ENCODE measurements at regions not wholly inside any gene's neighbourhood (a gene's known extent, or its start where the extent isn't known, plus 50 kb on each side); places are given as distances from the start of the nearest gene placed in this dataset.

DNA sequence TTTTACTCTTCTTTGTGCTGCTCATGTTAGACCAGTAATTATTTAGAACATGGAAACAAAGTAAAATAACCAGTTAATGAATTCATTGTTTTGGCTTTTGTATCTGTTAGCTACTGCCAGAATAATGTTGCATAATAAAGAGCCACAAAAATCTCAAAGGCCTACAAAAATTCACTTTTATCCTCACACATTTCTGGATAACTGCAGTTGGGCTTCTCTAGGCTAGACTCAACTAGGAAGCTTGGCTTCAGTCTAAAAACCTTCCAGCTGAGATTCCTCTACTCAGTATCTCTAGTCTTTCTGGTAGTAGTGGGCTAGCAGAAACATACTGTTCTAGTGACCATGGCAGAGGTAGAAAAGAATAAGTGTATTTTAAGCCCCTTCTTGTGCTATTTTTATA is 73.0 kb downstream of the FAT4 start:
- H3K4me1 ChIP-seq (ENCODE audit: control insufficient read depth in 4 of 4, insufficient read depth in 4 of 4, low read length in 3 of 4), result peaks cover 0 to 2% (median 0%) of the 10 kb centered on the region in 4 donors
- no peak overlapping the region for H3K4me3 ChIP-seq (ENCODE audit: low read depth in 1 of 3, low read length in 3 of 3)
- H3K9me3 ChIP-seq (ENCODE audit: control insufficient read depth in 4 of 4, low read length in 3 of 4), result no peaks in the 10 kb centered on the region
- H3K27me3 ChIP-seq (ENCODE audit: control insufficient read depth in 4 of 4, insufficient read depth in 4 of 4, low read length in 3 of 4), result no peaks in the 10 kb centered on the region
- H3K36me3 ChIP-seq (ENCODE audit: control insufficient read depth in 4 of 4, insufficient read depth in 3 of 4, low read depth in 1 of 4, low read length in 3 of 4), result no peaks in the 10 kb centered on the region
- no peak overlapping the region for H3K9ac ChIP-seq (ENCODE audit: low read depth in 1 of 2, low read length in 2 of 2)
- no peak for TF ChIP-seq EGR1 (IDR thresholded peaks at IDR 0.05; ENCODE audit: low read depth in 2 of 2)
- no peak for TF ChIP-seq FOXA2 (IDR thresholded peaks at IDR 0.05)
- no peak for TF ChIP-seq CTCF (IDR thresholded peaks at IDR 0.05; ENCODE audit: low read depth, low read length, missing input control)
- TF ChIP-seq MAX (IDR thresholded peaks at IDR 0.05), result no peak
- no peak for TF ChIP-seq ATF3 (IDR thresholded peaks at IDR 0.05)
- TF ChIP-seq HNF4A (conservative IDR thresholded peaks at IDR 0.05), result no peak
- DNase-seq (ENCODE audit: low spot score), result no peak
- H3K27ac ChIP-seq (ENCODE audit: low read depth in 1 of 2, low read length in 2 of 2), result no peak overlapping the region

- H3K27ac ChIP-seq (ENCODE audit: low read depth in 1 of 2, low read length in 2 of 2), result no peak overlapping the region
- 76% methylated on average over 1 of the region's 1 CpG for WGBS
These were observed 73.9 kb downstream of the FAT4 start for GRCh38 chr4:125388613-125389012.

More at GRCh38 chr4:125388613-125389012, 73.9 kb downstream of the FAT4 start:
- H3K9ac ChIP-seq (ENCODE audit: low read depth in 1 of 2, low read length in 2 of 2), result no peak overlapping the region
- H3K27me3 ChIP-seq (ENCODE audit: control insufficient read depth in 4 of 4, insufficient read depth in 4 of 4, low read length in 3 of 4), result no peaks in the 10 kb centered on the region
- no peaks in the 10 kb centered on the region for H3K9me3 ChIP-seq (ENCODE audit: control insufficient read depth in 4 of 4, low read length in 3 of 4)
- no peaks in the 10 kb centered on the region for H3K4me1 ChIP-seq (ENCODE audit: control insufficient read depth in 4 of 4, insufficient read depth in 4 of 4, low read length in 3 of 4)
- no peak for DNase-seq (ENCODE audit: low spot score)
- no peak overlapping the region for H3K4me3 ChIP-seq (ENCODE audit: low read depth in 1 of 3, low read length in 3 of 3)
- no peak for TF ChIP-seq YY1 (IDR thresholded peaks at IDR 0.05)
- no peak for TF ChIP-seq RAD21 (IDR thresholded peaks at IDR 0.05)
- TF ChIP-seq HNF4G (IDR thresholded peaks at IDR 0.05), result no peak
- TF ChIP-seq, protein P1, sequence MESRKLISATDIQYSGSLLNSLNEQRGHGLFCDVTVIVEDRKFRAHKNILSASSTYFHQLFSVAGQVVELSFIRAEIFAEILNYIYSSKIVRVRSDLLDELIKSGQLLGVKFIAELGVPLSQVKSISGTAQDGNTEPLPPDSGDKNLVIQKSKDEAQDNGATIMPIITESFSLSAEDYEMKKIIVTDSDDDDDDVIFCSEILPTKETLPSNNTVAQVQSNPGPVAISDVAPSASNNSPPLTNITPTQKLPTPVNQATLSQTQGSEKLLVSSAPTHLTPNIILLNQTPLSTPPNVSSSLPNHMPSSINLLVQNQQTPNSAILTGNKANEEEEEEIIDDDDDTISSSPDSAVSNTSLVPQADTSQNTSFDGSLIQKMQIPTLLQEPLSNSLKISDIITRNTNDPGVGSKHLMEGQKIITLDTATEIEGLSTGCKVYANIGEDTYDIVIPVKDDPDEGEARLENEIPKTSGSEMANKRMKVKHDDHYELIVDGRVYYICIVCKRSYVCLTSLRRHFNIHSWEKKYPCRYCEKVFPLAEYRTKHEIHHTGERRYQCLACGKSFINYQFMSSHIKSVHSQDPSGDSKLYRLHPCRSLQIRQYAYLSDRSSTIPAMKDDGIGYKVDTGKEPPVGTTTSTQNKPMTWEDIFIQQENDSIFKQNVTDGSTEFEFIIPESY (IDR thresholded peaks at IDR 0.05), result no peak
- TF ChIP-seq FOXA1 (IDR thresholded peaks at IDR 0.05), result no peak
- no peak for TF ChIP-seq GABPA (IDR thresholded peaks at IDR 0.05 in 1 of 2, conservative IDR thresholded peaks at IDR 0.05 in 1 of 2)
- TF ChIP-seq TAF1 (conservative IDR thresholded peaks at IDR 0.05), result no peak
- TF ChIP-seq HNF4A (conservative IDR thresholded peaks at IDR 0.05), result no peak
- no peak for TF ChIP-seq NR2F2 (IDR thresholded peaks at IDR 0.05)
- TF ChIP-seq CTCF (IDR thresholded peaks at IDR 0.05; ENCODE audit: low read depth, low read length, missing input control), result no peak
- no peak for TF ChIP-seq JUND (IDR thresholded peaks at IDR 0.05)
- no peaks in the 10 kb centered on the region for H3K36me3 ChIP-seq (ENCODE audit: control insufficient read depth in 4 of 4, insufficient read depth in 3 of 4, low read depth in 1 of 4, low read length in 3 of 4)
